ENCODE measurements at regions not wholly inside any gene's neighbourhood (a gene's known extent, or its start where the extent isn't known, plus 50 kb on each side); places are given as distances from the start of the nearest gene placed in this dataset.

DNA sequence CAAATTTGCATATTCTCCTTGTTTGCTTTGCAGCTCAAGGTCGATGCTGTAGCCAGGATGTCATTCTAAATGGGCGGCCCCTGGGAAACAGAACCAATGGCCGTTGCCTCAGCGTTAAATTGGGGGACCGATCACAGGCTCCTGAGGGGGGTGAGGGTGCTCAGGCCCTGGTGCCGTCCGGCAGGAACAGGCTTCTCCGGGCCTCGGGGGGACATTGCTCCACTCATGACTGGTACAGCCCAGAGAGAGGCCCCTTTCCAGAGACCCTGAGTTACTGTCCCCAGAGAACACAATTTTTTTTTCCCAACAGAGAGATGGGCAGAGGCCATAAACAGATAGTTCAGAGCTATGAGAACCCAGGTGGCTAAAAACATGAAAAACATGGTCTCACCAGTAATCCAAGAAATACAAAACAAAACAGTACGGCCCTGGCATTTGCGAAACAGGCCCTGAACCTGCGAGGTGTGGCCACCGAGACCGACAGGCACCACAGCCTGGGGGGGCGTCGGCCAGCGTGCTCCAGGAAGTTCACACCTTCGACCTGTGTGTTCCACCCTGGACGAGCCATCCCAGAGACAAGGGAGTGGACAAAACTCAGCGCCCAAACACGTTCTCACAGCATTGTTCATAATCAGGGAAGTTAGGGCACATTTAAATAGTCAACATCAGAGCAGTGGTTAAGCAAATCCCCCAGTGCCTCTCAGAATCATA, 82.8 kb downstream of the METRNL start:
- TF ChIP-seq, protein P1, sequence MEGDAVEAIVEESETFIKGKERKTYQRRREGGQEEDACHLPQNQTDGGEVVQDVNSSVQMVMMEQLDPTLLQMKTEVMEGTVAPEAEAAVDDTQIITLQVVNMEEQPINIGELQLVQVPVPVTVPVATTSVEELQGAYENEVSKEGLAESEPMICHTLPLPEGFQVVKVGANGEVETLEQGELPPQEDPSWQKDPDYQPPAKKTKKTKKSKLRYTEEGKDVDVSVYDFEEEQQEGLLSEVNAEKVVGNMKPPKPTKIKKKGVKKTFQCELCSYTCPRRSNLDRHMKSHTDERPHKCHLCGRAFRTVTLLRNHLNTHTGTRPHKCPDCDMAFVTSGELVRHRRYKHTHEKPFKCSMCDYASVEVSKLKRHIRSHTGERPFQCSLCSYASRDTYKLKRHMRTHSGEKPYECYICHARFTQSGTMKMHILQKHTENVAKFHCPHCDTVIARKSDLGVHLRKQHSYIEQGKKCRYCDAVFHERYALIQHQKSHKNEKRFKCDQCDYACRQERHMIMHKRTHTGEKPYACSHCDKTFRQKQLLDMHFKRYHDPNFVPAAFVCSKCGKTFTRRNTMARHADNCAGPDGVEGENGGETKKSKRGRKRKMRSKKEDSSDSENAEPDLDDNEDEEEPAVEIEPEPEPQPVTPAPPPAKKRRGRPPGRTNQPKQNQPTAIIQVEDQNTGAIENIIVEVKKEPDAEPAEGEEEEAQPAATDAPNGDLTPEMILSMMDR (IDR thresholded peaks at IDR 0.05): no peak
- TF ChIP-seq POLR2A (IDR thresholded peaks at IDR 0.05): no peak
